ENCODE measurements at regions not wholly inside any gene's neighbourhood (a gene's known extent, or its start where the extent isn't known, plus 50 kb on each side); places are given as distances from the start of the nearest gene placed in this dataset.
A peak's percentile ranks its signal among the peaks of the same experiment; 100 is the strongest.

- ATAC-seq, result no peak
- Histone ChIP-seq H3K4me1 (peaks cover 0 to 5% of the 10 kb centered on the region in 2 donors), H3K36me3 (no peaks in the 10 kb centered on the region), H3K27ac (no peak overlapping the region), H3K9me3 (peaks cover 0 to 3% of the 10 kb centered on the region in 2 donors), H3K4me3 (no peak overlapping the region), H3K27me3 (no peaks in the 10 kb centered on the region)
- intact Hi-C loops (cut with DNase I), result no loop called here
- no peak for TF ChIP-seq CTCF (IDR thresholded peaks at IDR 0.05)
- DNase-seq, result no peak
Observed at GRCh38 chr3:23052620-23053019, 150.5 kb upstream of the UBE2E2 start.

- Histone ChIP-seq H3K27ac (no peak overlapping the region), H3K27me3 (no peaks in the 10 kb centered on the region), H3K4me3 (no peak overlapping the region), H3K36me3 (no peaks in the 10 kb centered on the region), H3K4me1 (peaks cover 0 to 5% of the 10 kb centered on the region in 2 donors), H3K9me3 (peaks cover 0 to 7% of the 10 kb centered on the region in 2 donors)
- TF ChIP-seq CTCF (IDR thresholded peaks at IDR 0.05), result no peak
- ATAC-seq (peak; percentile 20), DNase-seq (no peak)
- intact Hi-C loops (cut with DNase I), result no loop called here
Observed at GRCh38 chr3:23055733-23056376, 147.3 kb upstream of the UBE2E2 start.

- TF ChIP-seq CTCF (IDR thresholded peaks at IDR 0.05), result no peak
- no peak overlapping the region for H3K4me3 ChIP-seq
- no peaks in the 10 kb centered on the region for H3K4me1 ChIP-seq
- no peaks in the 10 kb centered on the region for H3K27me3 ChIP-seq
- peaks cover 0 to 7% of the 10 kb centered on the region in 2 donors for H3K9me3 ChIP-seq
- no peak for DNase-seq
- ATAC-seq, result peak; percentile 53
- H3K36me3 ChIP-seq, result no peaks in the 10 kb centered on the region
- intact Hi-C loops (cut with DNase I), result no loop called here
- H3K27ac ChIP-seq, result no peak overlapping the region
Observed at GRCh38 chr3:23062582-23062981, 140.5 kb upstream of the UBE2E2 start.

GRCh38 chr3:23062982-23063381 is 140.1 kb upstream of the UBE2E2 start:
- Histone ChIP-seq H3K36me3 (no peaks in the 10 kb centered on the region), H3K4me1 (no peaks in the 10 kb centered on the region), H3K4me3 (no peak overlapping the region), H3K9me3 (peaks cover 0 to 3% of the 10 kb centered on the region in 2 donors), H3K27me3 (no peaks in the 10 kb centered on the region), H3K27ac (no peak overlapping the region)
- intact Hi-C loops (cut with DNase I), result no loop called here
- no peak for TF ChIP-seq CTCF (IDR thresholded peaks at IDR 0.05)
- ATAC-seq (no peak), DNase-seq (no peak)

- TF ChIP-seq CTCF (IDR thresholded peaks at IDR 0.05), result no peak
- ATAC-seq (no peak), DNase-seq (no peak)
- no peak overlapping the region for H3K4me3 ChIP-seq
- no peaks in the 10 kb centered on the region for H3K9me3 ChIP-seq
- H3K4me1 ChIP-seq, result no peaks in the 10 kb centered on the region
- intact Hi-C loops (cut with DNase I), result no loop called here
- no peaks in the 10 kb centered on the region for H3K36me3 ChIP-seq
- H3K27me3 ChIP-seq, result no peaks in the 10 kb centered on the region
- no peak overlapping the region for H3K27ac ChIP-seq
Observed at GRCh38 chr3:23067116-23067515, 136.0 kb upstream of the UBE2E2 start.

All from left lung (tissue), 4 donors.